ENCODE measurements at regions not wholly inside any gene's neighbourhood (a gene's known extent, or its start where the extent isn't known, plus 50 kb on each side); places are given as distances from the start of the nearest gene placed in this dataset.
"Not testable (repeated sequence)": the region's sequence is repeated elsewhere in the genome, so short reads cannot be mapped to it uniquely, and the experiment has no call there.

GRCh38 chr16:8183176-8184099, 406.9 kb downstream of the TMEM114 start:
- no peak for DNase-seq

GRCh38 chr16:8182761-8183160, 407.6 kb downstream of the TMEM114 start:
- no peak for DNase-seq

GRCh38 chr16:8179615-8180014, 410.7 kb downstream of the TMEM114 start:
- DNase-seq = peak; percentile 21

GRCh38 chr16:8178271-8178670, 412.0 kb downstream of the TMEM114 start:
- DNase-seq = no peak

GRCh38 chr16:8175411-8175810, 414.9 kb downstream of the TMEM114 start:
- no peak for DNase-seq

GRCh38 chr16:8173111-8173644, 417.1 kb downstream of the TMEM114 start:
- peak; percentile 77 for DNase-seq

GRCh38 chr16:8172551-8172950, 417.8 kb downstream of the TMEM114 start:
- no peak for DNase-seq

DNA sequence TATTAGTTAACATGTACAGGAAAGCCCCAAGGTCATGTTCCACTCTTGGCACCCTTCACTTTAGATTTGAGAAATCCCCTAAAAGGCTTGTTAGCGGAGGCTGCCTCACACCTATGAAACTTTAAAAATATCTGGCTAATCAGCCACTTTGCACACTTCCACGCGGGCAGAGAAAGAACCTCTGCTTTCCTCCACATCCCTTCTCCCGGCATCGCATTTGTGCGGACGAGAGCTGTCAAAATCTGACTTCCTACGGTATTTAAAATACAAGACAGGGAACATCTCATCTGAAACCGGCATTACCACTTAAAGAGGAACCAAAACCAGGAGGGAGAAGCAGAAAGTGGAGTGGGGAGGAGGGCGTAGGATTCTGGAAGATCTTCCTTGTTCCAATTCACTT, 422.3 kb downstream of the TMEM114 start:
- no peak for DNase-seq

DNA sequence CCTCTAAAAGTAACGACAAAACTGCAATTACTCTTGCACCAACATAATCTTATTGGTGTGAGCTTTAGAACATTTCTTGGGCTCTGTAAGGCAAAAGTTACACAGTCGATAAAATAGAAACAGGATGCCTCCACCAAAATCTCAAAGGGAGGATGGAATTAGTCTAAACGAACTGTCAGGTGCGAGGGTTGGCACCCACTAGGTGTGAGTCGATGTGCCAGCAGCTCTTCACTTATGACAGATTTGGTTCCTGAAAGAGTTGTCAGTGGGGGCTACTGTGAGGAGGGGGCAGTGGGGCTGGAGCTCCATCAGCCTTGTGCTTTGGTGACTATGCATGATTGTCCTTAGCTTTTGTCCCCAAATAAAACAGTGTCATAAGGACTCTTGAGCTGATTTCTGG, 422.9 kb downstream of the TMEM114 start:
- DNase-seq = no peak

DNA sequence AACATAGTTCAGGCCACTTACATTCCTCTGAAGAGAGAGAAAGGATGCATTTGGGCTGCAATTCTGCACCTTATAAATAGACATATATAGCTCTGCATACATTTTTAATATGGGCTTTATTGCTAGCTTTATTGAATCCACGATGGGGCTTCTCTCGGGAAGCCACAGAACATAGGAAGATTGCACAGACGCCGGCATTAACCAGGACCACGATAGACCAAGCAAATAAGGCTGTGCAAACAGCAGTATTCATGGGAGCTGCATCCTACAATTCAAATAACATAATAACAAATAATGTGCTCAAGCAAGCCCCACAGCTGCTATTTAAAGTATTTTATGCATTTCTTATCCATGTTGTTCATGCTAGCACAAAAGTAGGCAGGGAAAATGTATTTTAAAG, 432.3 kb downstream of the TMEM114 start:
- DNase-seq = no peak

DNA sequence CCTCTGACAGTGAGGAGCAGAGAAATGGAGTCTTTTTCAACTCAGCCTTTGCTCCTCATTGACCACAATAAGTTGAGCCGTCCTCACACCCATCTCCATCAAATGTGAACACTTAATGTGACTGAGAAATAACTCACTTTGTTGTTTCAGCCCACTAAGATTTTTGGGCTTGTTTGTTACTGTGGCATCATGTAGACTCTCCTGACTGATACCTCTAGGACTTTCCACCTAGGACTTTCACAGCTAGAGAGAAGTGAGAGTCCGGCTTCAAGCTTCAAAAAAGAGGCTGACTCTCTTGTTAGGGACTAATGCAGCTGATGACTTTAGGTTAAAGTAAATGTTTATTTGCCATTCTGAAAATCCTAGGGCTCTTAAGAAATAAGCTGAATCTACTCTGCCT, 435.0 kb downstream of the TMEM114 start:
- no peak for DNase-seq

DNA sequence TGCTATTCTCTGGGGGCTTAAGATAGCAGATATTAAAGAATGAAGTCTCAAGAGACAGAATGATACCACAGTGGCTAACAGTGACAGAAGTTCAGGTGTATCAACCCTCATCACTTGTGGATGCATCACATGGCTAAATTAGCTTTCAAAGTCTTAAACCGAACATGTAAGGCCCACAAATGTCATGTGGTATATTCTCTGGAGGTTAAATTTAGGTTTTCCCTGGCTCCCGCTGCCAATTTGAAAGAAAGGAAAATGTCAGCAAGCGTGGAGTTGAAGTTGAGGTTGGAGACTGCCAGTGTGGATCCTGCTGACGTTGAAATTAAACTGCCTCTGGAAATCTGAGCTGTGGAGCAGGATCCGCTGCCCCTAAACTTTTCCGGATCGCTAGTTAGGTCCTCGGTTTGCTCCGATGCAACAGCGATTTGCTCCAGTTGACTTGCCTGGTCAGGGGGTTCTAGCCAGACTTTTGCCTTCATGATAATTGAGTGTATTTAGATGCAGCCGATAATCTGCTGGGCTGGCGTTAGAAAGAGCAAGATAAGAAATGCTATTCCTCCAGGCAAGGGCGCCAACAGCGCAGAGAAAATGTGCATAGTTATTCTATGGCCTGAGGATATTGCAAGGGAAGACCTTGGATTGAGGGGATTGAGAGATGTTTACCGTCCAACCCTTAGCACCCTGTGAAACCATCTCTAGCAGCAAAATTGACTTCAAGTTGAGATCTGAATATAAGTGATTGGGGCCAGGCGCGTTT, 443.9 kb downstream of the TMEM114 start:
- DNase-seq = no peak

DNA sequence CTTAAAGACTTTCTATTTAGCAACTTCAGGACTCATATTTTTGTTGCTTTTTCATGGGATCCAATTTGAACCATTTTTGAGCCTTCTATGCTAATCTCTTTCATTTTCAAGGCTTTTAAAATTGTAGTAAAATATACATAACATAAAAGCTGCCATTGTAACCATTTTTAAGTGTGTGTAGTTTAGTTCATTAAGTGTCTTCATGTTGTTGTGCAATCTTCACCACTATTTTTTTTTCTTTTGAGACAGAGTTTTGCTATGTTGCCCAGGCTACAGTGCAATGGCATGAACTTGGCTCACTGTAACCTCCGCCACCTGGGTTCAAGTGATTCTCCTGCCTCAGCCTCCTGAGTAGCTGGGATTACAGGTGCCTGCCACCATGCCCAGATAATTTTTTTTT, 451.6 kb downstream of the TMEM114 start:
- no peak for DNase-seq

- no peak for DNase-seq
These were observed 452.7 kb downstream of the TMEM114 start for GRCh38 chr16:8137606-8138005.

DNA sequence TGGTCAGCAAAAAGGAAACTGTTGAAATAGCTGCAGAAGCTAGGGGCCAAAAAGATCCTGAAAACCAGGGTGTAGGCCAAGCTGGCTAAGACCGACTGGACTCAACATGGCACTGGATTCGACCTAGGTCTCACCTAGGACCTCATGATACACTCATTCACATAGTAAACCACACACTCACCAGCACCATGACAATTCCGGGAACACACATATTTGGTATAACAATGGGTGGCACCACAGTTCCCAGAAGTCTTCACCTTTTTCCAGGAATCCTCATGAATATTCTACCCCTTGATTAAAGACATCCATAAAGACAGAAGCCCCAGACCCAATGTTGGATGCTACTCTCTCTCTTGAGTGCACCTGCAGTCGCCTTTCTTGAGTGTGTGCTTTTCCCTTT, 460.1 kb downstream of the TMEM114 start:
- no peak for DNase-seq

DNA sequence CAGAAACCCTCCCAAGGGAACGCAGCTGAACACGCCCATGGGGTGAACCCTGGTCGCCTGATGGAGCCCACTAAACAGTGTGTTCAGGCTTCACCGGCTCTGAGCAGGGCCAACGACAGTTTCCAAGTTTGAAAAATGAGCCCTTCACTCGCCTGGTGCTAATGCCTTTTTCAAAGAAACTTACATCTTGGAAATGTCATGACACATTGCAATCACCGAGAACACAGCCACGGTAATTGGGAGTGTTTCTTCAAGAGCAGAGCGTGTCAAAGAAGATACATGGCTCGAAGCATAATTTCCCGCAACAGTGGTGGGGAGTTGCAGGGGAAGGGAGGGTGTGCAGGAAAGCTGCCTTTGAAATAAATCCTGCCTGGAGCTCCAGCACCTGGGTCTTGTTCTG, 463.2 kb downstream of the TMEM114 start:
- DNase-seq = no peak

DNA sequence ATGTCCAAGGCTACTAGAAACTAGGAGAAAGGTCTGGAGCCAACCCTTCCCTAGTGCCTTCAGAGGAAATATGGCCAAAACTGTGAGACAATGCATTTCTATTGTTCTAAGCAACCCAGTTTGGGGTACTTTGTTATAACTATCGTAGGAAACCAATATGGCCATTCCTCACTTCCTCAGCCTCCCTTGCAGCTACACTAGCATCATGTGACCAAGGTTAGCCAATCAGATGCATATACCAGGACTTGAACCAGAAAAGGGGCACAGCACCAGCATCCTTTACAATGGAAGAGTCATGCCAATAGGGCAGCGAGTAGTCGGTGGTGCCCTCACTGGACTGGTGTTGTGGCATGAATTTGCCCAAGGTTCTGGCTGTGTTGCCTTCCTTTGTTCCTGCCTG, 464.0 kb downstream of the TMEM114 start:
- no peak for DNase-seq

DNA sequence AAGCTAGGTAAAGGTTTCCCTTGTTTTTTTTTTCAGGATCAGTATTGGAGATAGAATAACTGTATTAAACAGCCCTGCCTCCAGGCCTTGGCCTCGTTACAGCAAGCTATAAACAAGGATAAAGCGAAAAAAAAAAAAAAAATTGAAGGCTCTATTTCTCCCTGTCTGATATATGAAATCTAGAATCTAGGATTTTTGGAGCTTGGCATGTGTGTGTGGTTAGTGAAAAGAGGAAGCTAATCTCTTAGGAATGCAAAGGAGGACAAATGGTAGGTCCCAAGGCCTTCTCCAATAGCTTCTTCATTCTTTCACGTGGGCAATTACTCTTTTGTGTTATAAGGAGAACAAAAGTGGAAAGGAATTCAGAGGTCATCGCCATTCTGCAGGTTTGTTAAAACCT, 470.3 kb downstream of the TMEM114 start:
- no peak for DNase-seq

GRCh38 chr16:8115814-8116213, 474.5 kb downstream of the TMEM114 start:
- DNase-seq = no peak

- DNase-seq = not testable (repeated sequence)
These were observed 475.4 kb downstream of the TMEM114 start for GRCh38 chr16:8114941-8115340.

DNA sequence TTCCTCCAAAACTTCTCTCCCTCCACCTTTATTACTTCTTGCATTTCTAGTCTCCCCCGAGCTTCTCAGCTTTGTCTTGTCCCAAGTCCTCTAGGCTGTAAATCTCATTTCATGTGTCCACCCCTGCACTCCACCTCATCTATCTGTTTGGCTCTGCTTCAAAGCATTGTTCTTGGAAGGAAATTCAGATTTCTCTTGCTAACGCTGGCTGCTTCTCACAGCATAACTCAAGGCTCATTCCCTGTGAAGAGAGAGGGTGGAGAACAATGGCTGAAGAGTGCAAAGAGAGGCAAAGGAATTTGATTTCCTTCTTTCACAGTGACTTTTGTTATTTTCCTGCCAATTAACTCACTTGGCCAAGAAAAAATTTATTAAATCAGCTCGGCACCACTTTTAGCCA, 476.5 kb downstream of the TMEM114 start:
- DNase-seq = no peak

- DNase-seq = no peak
These were observed 479.5 kb downstream of the TMEM114 start for GRCh38 chr16:8110572-8111514.

All from right hindlimb (tissue), 1 donor.